Common myeloid progenitor, CD34-positive (primary cell): ENCODE measurements at regions not wholly inside any gene's neighbourhood (a gene's known extent, or its start where the extent isn't known, plus 50 kb on each side); places are given as distances from the start of the nearest gene placed in this dataset.

ENCODE experiments used
- CTCF ChIA-PET: fragments of 350-600 bp; sonication (Branson Sonifier 250); formaldehyde crosslinking; loops from one replicate; lab custom pipeline; 2021; ENCODE audit warnings: antibody characterized with exemption; lab: Charles Lee
- POLR2A ChIA-PET: fragments of 350-600 bp; sonication (Branson Sonifier 250); formaldehyde crosslinking; loops from one replicate; lab custom pipeline; 2021; ENCODE audit warnings: antibody characterized with exemption; lab: Charles Lee
- DNase-seq, 3 donors: peaks; one replicate each; pipeline versions ENCODE4 v3.0.0 to v3.0.0-alpha.2; 2013
- H3K27ac ChIP-seq, 2 experiments: 1 replicate in 1 of 2; 2 replicates in 1 of 2; pipeline ENCODE4 v1.7.0; 2013; ENCODE audit warnings: inconsistent platforms in 2 of 2, low read length in 2 of 2, mild to moderate bottlenecking in 2 of 2, low read depth in 1 of 2, moderate library complexity in 1 of 2; ENCODE audit not compliant: severe bottlenecking in 2 of 2, insufficient read depth in 1 of 2, poor library complexity in 1 of 2
- H3K27me3 ChIP-seq, 5 experiments: replicated peaks in 2 of 5; 1 replicate in 3 of 5; 2 replicates in 2 of 5; pipeline versions ENCODE4 v1.6.1 to v1.7.0; 2013; ENCODE audit warnings: low read length in 4 of 5, mild to moderate bottlenecking in 2 of 5, moderate library complexity in 2 of 5, inconsistent platforms in 1 of 5; ENCODE audit not compliant: insufficient read depth in 5 of 5, control insufficient read depth in 4 of 5
- H3K36me3 ChIP-seq, 4 experiments: 1 replicate in 2 of 4; 2 replicates in 2 of 4; pipeline versions ENCODE4 v1.6.1 to v1.7.0; 2013; ENCODE audit warnings: low read length in 3 of 4, control low read depth in 1 of 4, mild to moderate bottlenecking in 1 of 4; ENCODE audit not compliant: control insufficient read depth in 4 of 4, insufficient read depth in 4 of 4
- H3K4me1 ChIP-seq, 4 experiments: 1 replicate in 3 of 4; 2 replicates in 1 of 4; pipeline versions ENCODE4 v1.6.1 to v1.7.1; 2013; ENCODE audit warnings: low read length in 3 of 4, mild to moderate bottlenecking in 3 of 4, control low read depth in 1 of 4, inconsistent platforms in 1 of 4, moderate library complexity in 1 of 4; ENCODE audit not compliant: control insufficient read depth in 4 of 4, insufficient read depth in 4 of 4; ENCODE audit errors: control extremely low read depth in 1 of 4
- H3K4me3 ChIP-seq, 7 experiments: 1 replicate in 4 of 7; 2 replicates in 3 of 7; pipeline versions ENCODE4 v1.5.1 to v1.7.0; 2013; ENCODE audit warnings: mild to moderate bottlenecking in 7 of 7, low read length in 6 of 7, moderate library complexity in 6 of 7, inconsistent platforms in 2 of 7, low read depth in 2 of 7, control low read depth in 1 of 7; ENCODE audit not compliant: insufficient read depth in 4 of 7, control insufficient read depth in 1 of 7; ENCODE audit errors: extremely low read depth in 1 of 7
- H3K9me3 ChIP-seq, 5 experiments: 1 replicate in 4 of 5; 2 replicates in 1 of 5; pipeline versions ENCODE4 v1.6.1 to v1.7.1; 2013; ENCODE audit warnings: low read length in 4 of 5, mild to moderate bottlenecking in 2 of 5, inconsistent platforms in 1 of 5, low read depth in 1 of 5, moderate library complexity in 1 of 5; ENCODE audit not compliant: control insufficient read depth in 4 of 5, insufficient read depth in 2 of 5; ENCODE audit errors: control extremely low read depth in 1 of 5
- WGBS: methylation state at CpG from one replicate; pipeline ENCODE4 v1.1.5; 2013; ENCODE audit not compliant: insufficient coverage; 5-methylcytosine and 5-hydroxymethylcytosine counted together

- no peaks in the 10 kb centered on the region for H3K4me1 ChIP-seq
- ChIA-PET CTCF (no interaction called here), POLR2A (no interaction called here)
- H3K4me3 ChIP-seq: no peak overlapping the region
- H3K27ac ChIP-seq: no peak overlapping the region
- no peaks in the 10 kb centered on the region for H3K36me3 ChIP-seq
- no peaks in the 10 kb centered on the region for H3K27me3 ChIP-seq
- peak in 2 of 3 donors; percentile 9 to 21 for DNase-seq
- no peaks in the 10 kb centered on the region for H3K9me3 ChIP-seq
Measured at GRCh38 chrX:11836284-11836683, 78.2 kb downstream of the MSL3 start.

GRCh38 chrX:11837437-11837836 is 79.4 kb downstream of the MSL3 start:
- WGBS: 0% methylated on average over 1 of the region's 3 CpGs
- Histone ChIP-seq H3K4me1 (no peaks in the 10 kb centered on the region), H3K4me3 (no peak overlapping the region), H3K27ac (no peak overlapping the region), H3K27me3 (no peaks in the 10 kb centered on the region), H3K36me3 (no peaks in the 10 kb centered on the region), H3K9me3 (no peaks in the 10 kb centered on the region)
- DNase-seq: peak in 2 of 3 donors; percentile 35 to 56
- ChIA-PET POLR2A (no interaction called here), CTCF (no interaction called here)

- WGBS: 100% methylated on average over 2 of the region's 2 CpGs
- POLR2A ChIA-PET: no interaction called here
- no peaks in the 10 kb centered on the region for H3K27me3 ChIP-seq
Measured at GRCh38 chrX:11864171-11864570, 106.1 kb downstream of the MSL3 start.

GRCh38 chrX:11867610-11868345 is 109.7 kb downstream of the MSL3 start:
- H3K4me3 ChIP-seq: no peak overlapping the region
- POLR2A ChIA-PET: interaction anchor here (0.6 kb wide), 1 partner anchor 77 kb away, joined by 4 read pairs; no protein-coding TSS in a partner anchor
- peak in 2 of 3 donors; percentile 14 to 24 for DNase-seq
- no peaks in the 10 kb centered on the region for H3K36me3 ChIP-seq
- H3K27ac ChIP-seq: no peak overlapping the region
- H3K4me1 ChIP-seq: no peaks in the 10 kb centered on the region
- no peaks in the 10 kb centered on the region for H3K27me3 ChIP-seq
- CTCF ChIA-PET: interaction anchor here (1.5 kb wide), 1 partner anchor 96 kb away, joined by 3 read pairs; no protein-coding TSS in a partner anchor
- H3K9me3 ChIP-seq: no peaks in the 10 kb centered on the region
- 82% methylated on average over 6 of the region's 7 CpGs for WGBS

More at GRCh38 chrX:11864171-11864570, 106.1 kb downstream of the MSL3 start:
- Histone ChIP-seq H3K36me3 (no peaks in the 10 kb centered on the region), H3K4me3 (no peak overlapping the region), H3K27ac (no peak overlapping the region), H3K9me3 (peaks cover 0 to 2% (median 0%) of the 10 kb centered on the region in 5 experiments), H3K4me1 (no peaks in the 10 kb centered on the region)
- CTCF ChIA-PET: no interaction called here
- no peak for DNase-seq

- WGBS: 89% methylated on average over 2 of the region's 2 CpGs
- H3K9me3 ChIP-seq: no peaks in the 10 kb centered on the region
- no peak overlapping the region for H3K4me3 ChIP-seq
- H3K27ac ChIP-seq: no peak overlapping the region
- H3K36me3 ChIP-seq: no peaks in the 10 kb centered on the region
- POLR2A ChIA-PET: no interaction called here
- DNase-seq: no peak
- H3K4me1 ChIP-seq: no peaks in the 10 kb centered on the region
- H3K27me3 ChIP-seq: no peaks in the 10 kb centered on the region
- CTCF ChIA-PET: no interaction called here
Measured at GRCh38 chrX:11870789-11871188, 112.8 kb downstream of the MSL3 start.

GRCh38 chrX:11881485-11882170 is 123.6 kb downstream of the MSL3 start:
- H3K4me3 ChIP-seq: no peak overlapping the region
- POLR2A ChIA-PET: no interaction called here
- no peak overlapping the region for H3K27ac ChIP-seq
- no peak for DNase-seq
- H3K4me1 ChIP-seq: no peaks in the 10 kb centered on the region
- 71% methylated on average over 3 of the region's 4 CpGs for WGBS
- H3K9me3 ChIP-seq: no peaks in the 10 kb centered on the region
- CTCF ChIA-PET: no interaction called here
- no peaks in the 10 kb centered on the region for H3K27me3 ChIP-seq
- H3K36me3 ChIP-seq: no peaks in the 10 kb centered on the region

- no peak overlapping the region for H3K27ac ChIP-seq
- ChIA-PET CTCF (interaction anchor here (0.6 kb wide), 1 partner anchor 98 kb away, joined by 3 read pairs; no protein-coding TSS in a partner anchor), POLR2A (interaction anchor here (0.7 kb wide), 1 partner anchor 124 kb away, joined by 3 read pairs; no protein-coding TSS in a partner anchor)
- no peak for DNase-seq
- no peaks in the 10 kb centered on the region for H3K9me3 ChIP-seq
- peaks cover 0 to 4% (median 1%) of the 10 kb centered on the region in 4 experiments for H3K4me1 ChIP-seq
- H3K36me3 ChIP-seq: no peaks in the 10 kb centered on the region
- no peak overlapping the region for H3K4me3 ChIP-seq
- WGBS: 88% methylated on average over 1 of the region's 1 CpG
- no peaks in the 10 kb centered on the region for H3K27me3 ChIP-seq
Measured at GRCh38 chrX:11886745-11887144, 128.7 kb downstream of the MSL3 start.
